Colonic mucosa (tissue), 4 donors: ENCODE measurements at regions not wholly inside any gene's neighbourhood (a gene's known extent, or its start where the extent isn't known, plus 50 kb on each side); places are given as distances from the start of the nearest gene placed in this dataset.

Experiments
- DNase-seq: peaks from one replicate; pipeline ENCODE4 v3.0.0-alpha.2; 2020
- H3K27ac ChIP-seq: fragments of 200-600 bp; one replicate; pipeline ENCODE4 v1.8.0; 2021
- H3K27me3 ChIP-seq: fragments of 200-600 bp; one replicate; pipeline ENCODE4 v1.8.0; 2021
- H3K36me3 ChIP-seq: fragments of 200-600 bp; one replicate; pipeline ENCODE4 v1.8.0; 2021
- H3K4me1 ChIP-seq: fragments of 200-600 bp; one replicate; pipeline ENCODE4 v1.8.0; 2021; ENCODE audit warnings: mild to moderate bottlenecking
- H3K4me3 ChIP-seq: fragments of 200-600 bp; one replicate; pipeline ENCODE4 v1.8.0; 2021
- H3K9ac ChIP-seq, 2 donors: one replicate each; pipeline ENCODE4 v1.7.0; 2013; ENCODE audit warnings: control low read depth in 2 of 2, low read depth in 2 of 2, low read length in 2 of 2
- H3K9me3 ChIP-seq: fragments of 200-600 bp; one replicate; pipeline ENCODE4 v1.8.0; 2021
- intact Hi-C: fragments of 100-400 bp; cut with DNase I; formaldehyde crosslinking; loops from one replicate; pipeline ENCODE4 v1.14.1; 2022
- TF ChIP-seq, protein P1 (sequence below): fragments of 200-600 bp; IDR thresholded peaks from one replicate; pipeline ENCODE4 v1.8.0; 2022; ENCODE audit warnings: antibody characterized with exemption, mild to moderate bottlenecking
- donor health status: healthy.
- donor health status: DM: no; HTN: no; CAD: no.
- donor health status: DM: no; HTN: no; CAD: no.

DNA sequence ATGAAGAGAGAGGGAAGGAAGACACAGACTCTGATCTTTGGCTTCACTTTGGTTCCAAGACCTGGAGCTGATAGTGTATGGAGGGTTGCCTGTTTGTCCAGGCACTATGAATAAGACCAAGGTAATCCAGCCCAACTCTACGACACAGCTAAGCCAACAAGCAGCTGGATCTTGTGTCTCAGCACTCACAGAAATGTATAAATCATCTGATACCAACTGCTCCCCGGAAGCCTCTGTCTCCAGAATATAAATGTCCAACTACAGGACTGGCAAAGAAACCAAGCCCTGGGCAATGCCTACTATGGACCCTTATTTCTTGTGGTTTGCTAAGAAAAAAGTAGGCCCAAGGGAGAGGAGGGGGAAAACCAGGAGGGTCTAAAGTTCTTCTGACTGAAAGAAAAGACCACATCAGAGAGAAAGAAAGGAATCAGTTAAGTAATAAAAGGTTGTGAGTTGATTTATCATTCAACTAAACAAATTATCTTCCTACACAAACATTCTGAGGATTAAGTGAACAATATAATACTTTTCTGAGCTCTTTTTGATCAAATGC, 204.0 kb downstream of the DAD1 start:
- no peak overlapping the region for H3K27ac ChIP-seq
- H3K9ac ChIP-seq, result no peak overlapping the region
- no peaks in the 10 kb centered on the region for H3K27me3 ChIP-seq
- no peak overlapping the region for H3K4me3 ChIP-seq
- H3K9me3 ChIP-seq, result no peaks in the 10 kb centered on the region
- TF ChIP-seq, protein P1, sequence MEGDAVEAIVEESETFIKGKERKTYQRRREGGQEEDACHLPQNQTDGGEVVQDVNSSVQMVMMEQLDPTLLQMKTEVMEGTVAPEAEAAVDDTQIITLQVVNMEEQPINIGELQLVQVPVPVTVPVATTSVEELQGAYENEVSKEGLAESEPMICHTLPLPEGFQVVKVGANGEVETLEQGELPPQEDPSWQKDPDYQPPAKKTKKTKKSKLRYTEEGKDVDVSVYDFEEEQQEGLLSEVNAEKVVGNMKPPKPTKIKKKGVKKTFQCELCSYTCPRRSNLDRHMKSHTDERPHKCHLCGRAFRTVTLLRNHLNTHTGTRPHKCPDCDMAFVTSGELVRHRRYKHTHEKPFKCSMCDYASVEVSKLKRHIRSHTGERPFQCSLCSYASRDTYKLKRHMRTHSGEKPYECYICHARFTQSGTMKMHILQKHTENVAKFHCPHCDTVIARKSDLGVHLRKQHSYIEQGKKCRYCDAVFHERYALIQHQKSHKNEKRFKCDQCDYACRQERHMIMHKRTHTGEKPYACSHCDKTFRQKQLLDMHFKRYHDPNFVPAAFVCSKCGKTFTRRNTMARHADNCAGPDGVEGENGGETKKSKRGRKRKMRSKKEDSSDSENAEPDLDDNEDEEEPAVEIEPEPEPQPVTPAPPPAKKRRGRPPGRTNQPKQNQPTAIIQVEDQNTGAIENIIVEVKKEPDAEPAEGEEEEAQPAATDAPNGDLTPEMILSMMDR, result no peak
- no peaks in the 10 kb centered on the region for H3K4me1 ChIP-seq
- no peaks in the 10 kb centered on the region for H3K36me3 ChIP-seq
- intact Hi-C loops, result loop anchor here (10.0 kb wide), 1 partner anchor 270 kb away; no protein-coding TSS in a partner anchor
- no peak for DNase-seq

DNA sequence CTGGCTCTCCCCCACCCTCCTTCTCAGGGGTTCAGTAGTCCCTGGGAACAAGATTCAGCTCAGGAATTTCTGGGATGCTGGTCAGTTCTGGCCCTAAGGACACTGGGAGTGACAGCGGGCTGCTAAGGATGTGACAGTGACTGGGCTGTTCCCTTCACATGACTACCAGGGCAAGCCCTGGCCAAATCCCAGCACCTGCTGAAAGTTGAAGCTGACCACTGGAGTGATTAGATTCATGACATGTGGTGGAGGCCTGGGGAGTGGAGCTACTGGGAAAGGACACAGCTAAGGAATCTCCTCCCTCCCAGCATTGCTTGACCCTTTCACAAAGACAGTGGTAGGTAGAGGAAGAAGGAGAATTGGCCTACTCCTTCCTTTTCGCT, 204.9 kb downstream of the DAD1 start:
- no peak for DNase-seq
- H3K4me3 ChIP-seq, result no peak overlapping the region
- intact Hi-C loops, result loop anchor here (10.0 kb wide), 1 partner anchor 271 kb away; no protein-coding TSS in a partner anchor
- H3K36me3 ChIP-seq, result no peaks in the 10 kb centered on the region
- no peaks in the 10 kb centered on the region for H3K9me3 ChIP-seq
- H3K27me3 ChIP-seq, result no peaks in the 10 kb centered on the region
- no peak overlapping the region for H3K9ac ChIP-seq
- TF ChIP-seq, protein P1, result no peak
- no peaks in the 10 kb centered on the region for H3K4me1 ChIP-seq
- no peak overlapping the region for H3K27ac ChIP-seq

DNA sequence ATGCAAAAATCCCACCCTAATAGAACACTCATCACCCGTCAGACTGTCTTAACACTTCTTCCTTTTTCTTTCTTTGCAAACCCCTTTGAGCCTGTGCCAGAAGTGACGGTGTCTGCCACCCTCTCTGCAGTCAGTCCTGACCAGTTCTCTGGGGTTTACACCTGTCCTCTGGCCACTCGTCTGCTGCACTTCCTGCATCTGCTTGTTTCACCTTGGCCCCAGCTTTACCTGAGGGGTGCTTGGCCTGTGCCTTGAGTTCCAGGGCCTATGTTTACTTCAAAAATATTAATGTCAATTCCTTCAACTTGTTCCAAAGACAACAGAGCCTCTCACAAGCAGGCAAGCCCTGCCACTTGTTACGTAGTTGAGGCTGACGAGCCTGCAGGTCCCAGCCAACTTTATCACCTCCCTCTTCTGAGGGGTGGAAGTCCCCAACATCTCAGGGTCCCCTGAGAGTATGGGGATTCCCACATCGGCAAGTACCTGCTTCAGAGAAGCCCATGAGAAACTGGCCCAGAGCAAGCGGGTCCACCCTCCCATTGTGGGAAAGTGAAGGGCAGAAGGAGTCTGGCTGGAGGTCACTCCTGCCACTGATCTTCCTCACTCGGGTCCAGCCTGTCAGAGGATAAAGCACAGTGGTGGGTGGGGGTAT, 205.4 kb downstream of the DAD1 start:
- H3K4me1 ChIP-seq, result no peaks in the 10 kb centered on the region
- TF ChIP-seq, protein P1, result no peak
- H3K27ac ChIP-seq, result no peak overlapping the region
- no peaks in the 10 kb centered on the region for H3K36me3 ChIP-seq
- intact Hi-C loops, result loop anchor here (10.0 kb wide), 1 partner anchor 271 kb away; no protein-coding TSS in a partner anchor
- no peaks in the 10 kb centered on the region for H3K9me3 ChIP-seq
- no peak overlapping the region for H3K9ac ChIP-seq
- DNase-seq, result no peak
- no peaks in the 10 kb centered on the region for H3K27me3 ChIP-seq
- H3K4me3 ChIP-seq, result no peak overlapping the region

DNA sequence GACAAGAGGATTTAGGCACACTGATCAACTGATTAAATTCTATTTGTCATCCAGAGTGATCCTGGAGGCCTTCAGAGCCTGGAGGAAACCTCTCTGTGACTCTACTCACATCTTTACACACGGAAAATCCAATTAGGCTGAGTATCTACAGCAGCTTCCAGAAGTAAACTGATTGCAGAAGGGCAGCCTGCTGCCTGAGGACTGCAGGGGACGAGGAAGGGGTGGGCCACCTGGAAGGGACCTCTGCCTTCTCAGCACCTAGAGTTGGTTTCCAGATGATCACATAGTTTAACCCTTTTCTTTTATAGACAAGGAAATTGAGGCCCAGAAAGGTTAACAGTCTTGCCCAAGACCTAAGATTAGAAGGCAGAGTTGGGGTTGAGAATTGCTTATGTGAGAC, 206.1 kb downstream of the DAD1 start:
- intact Hi-C loops, result loop anchor here (10.0 kb wide), 1 partner anchor 272 kb away; no protein-coding TSS in a partner anchor
- no peak overlapping the region for H3K4me3 ChIP-seq
- H3K9ac ChIP-seq, result no peak overlapping the region
- H3K27ac ChIP-seq, result no peak overlapping the region
- no peaks in the 10 kb centered on the region for H3K36me3 ChIP-seq
- TF ChIP-seq, protein P1, result no peak
- no peaks in the 10 kb centered on the region for H3K4me1 ChIP-seq
- no peaks in the 10 kb centered on the region for H3K27me3 ChIP-seq
- no peak for DNase-seq
- H3K9me3 ChIP-seq, result no peaks in the 10 kb centered on the region

DNA sequence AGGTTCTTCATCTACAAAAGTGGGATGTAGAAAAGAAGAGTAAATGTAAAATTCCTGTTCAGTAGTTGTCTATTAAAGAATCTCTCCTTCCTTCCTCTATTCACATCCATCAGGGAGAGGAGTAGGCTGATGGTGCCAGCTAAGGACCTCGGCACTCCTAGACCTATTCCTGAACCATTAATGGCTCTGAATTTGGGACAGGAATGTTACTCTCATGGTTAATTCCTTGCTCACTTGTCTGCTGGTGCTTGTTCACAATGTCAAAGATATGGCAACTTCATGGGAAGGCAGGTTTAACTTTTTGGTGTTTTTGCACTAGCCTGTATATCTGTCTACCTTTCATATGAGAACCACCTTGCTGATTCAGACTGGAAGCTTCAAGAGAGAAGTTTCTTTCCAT, 206.6 kb downstream of the DAD1 start:
- Histone ChIP-seq H3K36me3 (no peaks in the 10 kb centered on the region), H3K27ac (no peak overlapping the region), H3K4me1 (no peaks in the 10 kb centered on the region), H3K27me3 (no peaks in the 10 kb centered on the region), H3K9ac (no peak overlapping the region), H3K9me3 (no peaks in the 10 kb centered on the region), H3K4me3 (no peak overlapping the region)
- DNase-seq, result no peak
- TF ChIP-seq, protein P1, result no peak
- intact Hi-C loops, result loop anchor here (10.0 kb wide), 1 partner anchor 272 kb away; no protein-coding TSS in a partner anchor
